ENCODE measurements at regions not wholly inside any gene's neighbourhood (a gene's known extent, or its start where the extent isn't known, plus 50 kb on each side); places are given as distances from the start of the nearest gene placed in this dataset.
A peak's percentile ranks its signal among the peaks of the same experiment; 100 is the strongest.

DNA sequence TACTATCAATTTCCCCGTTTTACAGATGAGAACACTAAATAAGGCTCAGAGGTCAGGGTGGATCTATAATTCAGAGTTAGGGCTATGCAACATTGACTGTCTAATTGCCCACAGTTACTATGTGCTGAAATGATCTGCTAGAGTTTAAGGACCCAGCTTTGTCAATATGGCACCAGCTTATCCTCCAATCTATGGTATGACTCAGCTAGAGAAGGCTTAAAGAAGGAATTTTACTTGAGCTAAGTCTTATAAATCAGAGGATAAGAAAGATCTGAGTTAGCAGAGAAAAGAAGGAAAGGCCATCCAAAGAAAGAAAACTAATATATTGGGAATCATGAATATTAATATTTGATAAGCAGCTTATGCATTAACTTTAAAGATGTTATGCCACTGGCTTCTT, 78.1 kb downstream of the ASB9 start:
- DNase-seq = no peak

DNA sequence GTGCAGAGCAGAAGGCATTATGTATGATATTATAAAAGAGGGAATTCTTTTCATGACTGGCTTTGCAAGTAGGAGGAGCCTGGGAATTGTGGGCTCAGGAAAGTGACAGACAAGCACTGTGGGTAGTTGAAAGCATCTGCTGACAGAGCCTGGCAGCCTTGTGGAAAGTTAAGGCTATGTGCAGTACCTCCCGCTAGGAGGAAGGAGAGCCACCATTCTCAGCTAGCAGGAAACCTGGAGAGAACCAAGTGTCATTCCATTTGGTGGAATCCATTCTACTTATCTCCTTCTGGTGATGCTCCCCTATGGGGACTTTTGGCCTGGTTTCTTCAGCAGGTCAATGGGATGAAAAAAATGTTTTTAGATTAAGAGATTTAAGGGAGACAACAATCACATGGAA, 81.8 kb downstream of the ASB9 start:
- no peak for DNase-seq

DNA sequence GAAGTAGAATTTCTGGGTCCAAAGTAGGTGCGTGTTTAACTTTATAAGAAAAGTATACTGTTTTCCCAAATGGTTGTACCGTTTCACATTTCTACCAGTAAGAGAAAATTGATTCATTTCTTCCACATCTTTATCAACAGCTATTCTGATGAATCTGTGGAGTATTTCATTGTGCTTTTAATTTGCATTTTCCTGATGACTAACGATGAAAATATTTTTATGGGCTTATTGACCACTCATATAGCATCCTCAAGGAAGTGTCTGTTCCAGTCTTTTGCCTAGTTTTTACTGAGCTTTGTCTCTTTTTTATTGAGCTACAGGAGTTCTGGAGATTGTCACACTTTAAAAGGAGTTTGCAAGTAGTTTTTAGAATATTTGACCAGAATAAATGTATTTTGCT, 92.6 kb downstream of the ASB9 start:
- DNase-seq = no peak

DNA sequence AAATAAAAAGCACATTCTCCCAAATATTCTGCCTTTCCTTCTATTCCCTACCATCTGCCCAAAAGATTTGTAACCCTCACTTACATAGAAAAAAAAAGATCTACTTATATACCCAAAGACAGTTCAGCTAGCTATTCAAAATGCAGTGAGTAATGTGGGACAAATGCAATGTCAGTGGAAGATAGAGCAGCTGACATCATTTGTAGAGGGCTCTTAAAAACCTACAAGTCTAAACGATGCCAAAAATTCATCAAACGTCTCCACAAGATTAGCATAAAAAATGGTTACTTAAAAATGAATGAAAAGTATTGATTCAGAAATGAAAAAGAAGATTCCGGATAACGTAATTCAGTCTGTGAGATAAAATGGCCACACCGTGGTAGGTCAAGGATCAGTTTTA, 96.5 kb downstream of the ASB9 start:
- DNase-seq = no peak

DNA sequence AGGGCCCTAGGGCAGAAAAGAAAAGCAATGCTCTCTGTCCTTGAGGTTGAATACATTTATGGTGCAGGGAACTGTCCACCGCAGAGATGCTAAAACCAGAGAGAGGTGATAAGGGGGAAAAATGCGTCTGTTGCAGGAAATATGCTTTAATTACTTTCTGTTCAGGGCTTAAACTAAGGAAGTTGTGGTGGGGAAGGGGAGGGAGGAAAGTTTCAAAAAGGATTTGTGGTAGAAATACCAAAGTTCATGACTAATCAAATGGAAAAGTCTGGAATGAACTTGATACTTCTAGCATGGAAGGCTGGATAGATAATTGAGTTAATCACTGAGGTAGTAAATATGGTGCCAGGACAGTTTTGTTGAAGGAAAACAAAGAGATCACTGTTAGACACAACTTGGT, 99.0 kb downstream of the ASB9 start:
- no peak for DNase-seq

DNA sequence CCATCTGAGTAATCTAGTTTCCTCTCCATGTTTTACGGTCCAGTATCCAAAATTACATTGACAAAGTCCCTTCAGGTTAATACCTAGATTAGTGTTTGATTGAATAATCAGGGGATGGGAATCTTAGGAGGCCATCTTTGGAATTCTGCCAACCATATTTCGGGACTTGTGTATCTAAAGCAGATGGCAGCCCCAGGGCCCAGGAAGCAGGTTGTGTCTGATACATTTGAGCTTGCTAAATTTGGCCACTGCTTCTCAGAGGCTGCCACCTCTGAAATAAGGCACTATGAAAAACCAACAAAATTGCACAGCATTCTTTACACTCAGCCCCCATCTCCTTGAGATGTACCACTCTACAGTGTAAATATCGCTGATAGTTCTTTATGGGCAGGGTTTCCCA, 102.1 kb downstream of the ASB9 start:
- DNase-seq = no peak

DNA sequence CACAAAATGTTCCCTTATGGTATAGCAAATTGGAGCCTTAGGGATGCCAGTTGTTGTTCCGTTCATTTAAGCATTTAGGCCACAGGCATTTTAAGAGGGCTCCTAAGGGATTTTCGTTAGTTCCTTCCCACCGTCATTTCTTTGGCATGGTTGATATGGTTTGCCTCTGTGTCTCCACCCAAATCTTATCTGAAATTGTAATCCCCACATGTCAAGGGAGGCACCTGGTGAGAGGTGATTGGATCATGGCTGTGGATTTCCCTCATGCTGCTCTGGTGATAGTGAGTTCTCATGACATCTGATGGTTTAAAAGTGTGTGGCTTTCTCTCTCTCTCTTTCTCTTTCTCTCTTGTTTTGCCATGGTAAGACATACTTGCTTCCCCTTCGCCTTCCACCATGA, 104.1 kb downstream of the ASB9 start:
- DNase-seq = no peak

DNA sequence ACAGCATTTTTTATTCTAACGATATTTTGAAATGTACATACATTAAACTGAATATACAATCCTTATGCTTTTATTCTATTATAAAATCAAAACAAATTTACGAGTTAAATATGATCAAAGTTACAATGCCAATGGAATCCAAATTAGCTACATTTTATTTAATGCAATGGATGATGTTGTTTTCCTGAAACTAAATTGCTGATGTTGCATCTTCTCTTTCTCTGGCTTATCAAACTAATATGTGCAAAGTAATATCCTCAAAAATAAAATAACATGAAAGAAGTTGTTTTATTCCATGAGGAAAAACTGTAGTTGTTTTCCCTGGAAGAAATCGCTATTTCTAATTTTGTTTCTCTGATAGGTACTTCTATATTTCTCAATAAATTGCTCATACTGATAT, 106.8 kb downstream of the ASB9 start:
- no peak for DNase-seq

DNA sequence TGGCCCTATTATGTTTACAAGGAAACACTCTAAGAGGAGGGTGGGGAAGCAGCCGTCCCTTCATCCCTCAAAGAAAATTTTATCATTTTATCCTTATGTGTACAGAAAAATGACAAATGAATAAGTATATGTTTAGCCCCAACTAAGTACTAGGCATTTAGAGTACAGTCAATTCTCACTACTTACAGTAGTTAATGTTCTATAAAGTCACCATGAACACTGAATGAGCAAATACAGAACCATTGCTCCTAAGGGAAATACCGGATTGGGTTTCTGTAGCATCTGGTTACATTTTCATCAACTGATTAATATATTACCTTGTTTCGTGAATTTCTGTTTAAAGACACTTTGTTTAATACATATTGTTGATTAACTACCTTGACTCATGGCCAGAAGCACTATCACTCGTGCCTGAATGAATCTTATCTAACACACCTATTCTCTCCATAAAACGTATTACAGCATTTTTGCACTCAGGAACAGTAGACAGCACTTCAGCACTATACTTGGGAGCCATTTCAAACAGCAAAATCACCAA, 109.3 kb downstream of the ASB9 start:
- no peak for DNase-seq

DNA sequence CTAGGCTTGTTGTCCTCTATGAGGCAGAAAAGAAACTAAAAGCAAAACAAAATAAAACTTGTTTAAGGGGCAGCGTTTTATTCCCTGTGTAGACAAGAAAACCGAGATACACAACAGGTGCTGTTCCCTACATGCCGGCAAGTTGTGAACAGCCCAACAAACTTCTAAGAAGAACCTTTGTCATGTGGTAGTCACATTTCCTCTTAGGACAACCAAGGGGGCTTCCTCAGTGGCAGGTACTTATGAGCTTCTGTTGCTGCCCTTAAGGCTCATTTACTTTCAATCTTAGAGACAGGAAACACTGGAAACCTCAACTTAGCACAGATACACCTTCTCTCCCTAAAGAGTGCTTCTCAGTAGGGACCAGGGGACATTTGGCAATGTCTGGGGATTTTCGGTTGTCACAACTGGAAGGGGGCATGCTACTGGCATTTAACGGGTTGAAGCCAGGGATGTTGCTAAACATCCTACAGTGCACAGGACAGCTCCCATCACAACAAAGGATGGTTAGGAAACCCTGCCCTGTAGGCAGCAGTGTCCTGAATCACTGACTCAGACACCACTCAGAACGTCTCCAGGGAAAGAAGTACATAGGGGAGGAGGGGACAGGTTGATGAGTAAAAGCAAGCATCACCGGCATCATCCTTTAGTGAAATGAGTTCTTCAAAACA, 111.0 kb downstream of the ASB9 start:
- DNase-seq = no peak

DNA sequence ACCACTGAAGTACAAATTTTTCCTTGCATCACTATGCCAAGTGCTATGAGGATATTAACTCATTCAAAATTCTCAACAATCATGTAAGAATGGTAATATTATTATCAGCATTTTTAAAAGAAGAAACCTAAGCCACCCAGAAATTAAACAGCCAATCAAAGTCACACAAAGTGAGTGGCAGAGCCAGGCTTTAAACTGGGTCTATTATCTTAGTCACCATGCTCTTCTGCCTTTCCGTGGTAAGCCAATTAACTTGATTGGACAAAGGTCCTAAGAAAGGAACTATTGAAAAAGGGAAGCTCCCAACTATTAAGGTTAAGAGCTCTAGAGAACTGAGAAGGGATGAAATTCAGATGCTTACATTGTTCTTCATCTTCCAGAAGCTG, 111.5 kb downstream of the ASB9 start:
- DNase-seq = peak; percentile 1

DNA sequence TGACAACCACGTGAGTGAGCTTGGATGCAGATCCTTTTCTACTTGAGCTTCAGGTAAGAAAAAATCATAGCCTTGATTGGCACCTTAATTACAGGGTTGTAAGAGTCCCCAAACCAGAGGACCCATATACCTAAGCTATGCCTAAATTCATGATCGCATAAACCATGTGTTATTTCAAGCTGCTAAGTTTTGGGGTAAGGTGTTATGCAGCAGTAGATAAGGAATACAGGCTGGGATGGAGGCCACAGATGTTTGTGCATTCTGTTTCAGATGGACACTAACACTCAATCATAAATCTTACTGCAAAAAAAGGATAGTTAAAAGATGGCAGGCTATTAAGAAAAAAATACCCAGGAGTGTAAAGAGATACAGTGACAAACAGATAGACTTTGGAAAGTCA, 112.3 kb downstream of the ASB9 start:
- no peak for DNase-seq

DNA sequence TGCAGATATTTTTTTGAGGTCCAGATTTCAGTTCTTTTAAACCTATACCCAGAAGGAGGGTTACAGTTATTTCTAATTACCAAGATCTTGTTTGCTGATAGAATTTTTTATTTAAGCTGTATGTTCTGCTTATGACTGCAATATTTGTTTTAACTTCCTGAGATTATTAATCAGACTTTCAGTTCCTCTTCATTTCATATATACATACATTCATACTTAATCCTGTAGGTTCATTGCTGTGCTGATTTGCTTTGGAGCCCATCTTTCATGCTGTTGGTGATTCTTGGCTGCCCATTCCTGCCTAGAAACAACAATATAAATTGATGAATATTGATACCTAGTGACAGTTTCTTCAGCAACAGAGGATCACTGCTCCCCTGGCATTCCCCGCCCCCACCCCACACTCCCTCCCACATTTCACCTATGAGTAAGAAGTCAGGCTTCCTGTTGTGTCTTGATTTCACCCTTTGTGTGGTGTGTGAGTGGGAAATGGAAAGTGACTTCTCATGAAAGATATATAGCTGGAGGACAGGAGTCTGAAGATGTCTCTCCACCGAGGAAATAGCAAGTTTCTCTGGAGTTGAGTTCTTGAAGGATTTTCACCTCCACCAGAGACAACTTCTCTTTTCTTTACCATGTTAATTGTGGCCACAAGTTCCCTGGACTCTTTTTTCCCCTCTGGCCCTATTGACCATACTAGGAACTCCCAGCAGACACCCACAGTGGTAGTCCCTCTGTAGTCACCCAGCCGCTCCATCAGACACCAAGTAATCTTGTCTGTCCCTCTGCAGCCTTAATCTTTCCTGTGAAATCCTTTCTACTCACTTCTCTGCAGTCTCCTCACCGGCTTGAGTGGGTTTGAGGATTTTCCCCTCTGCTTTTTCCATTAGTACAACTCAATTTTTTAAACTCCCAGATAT, 118.4 kb downstream of the ASB9 start:
- no peak for DNase-seq

DNA sequence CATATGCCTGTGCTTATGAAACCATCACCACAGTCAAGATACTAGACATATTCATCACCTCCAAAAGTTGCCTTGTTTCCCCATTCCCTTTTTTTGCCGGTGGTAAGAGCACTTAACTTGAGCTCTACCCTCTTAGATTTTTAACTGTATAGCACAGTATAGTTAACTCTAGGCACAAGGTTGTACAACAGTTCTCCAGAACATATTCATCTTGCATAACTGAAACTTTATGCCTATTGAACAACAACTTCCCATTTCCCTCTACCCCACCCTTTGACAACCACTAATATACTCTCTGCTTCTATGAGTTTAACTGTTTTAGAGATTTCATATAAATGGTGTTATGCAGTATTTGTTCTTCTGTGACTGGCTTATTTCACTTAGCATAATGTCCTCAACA, 119.3 kb downstream of the ASB9 start:
- DNase-seq = no peak

DNA sequence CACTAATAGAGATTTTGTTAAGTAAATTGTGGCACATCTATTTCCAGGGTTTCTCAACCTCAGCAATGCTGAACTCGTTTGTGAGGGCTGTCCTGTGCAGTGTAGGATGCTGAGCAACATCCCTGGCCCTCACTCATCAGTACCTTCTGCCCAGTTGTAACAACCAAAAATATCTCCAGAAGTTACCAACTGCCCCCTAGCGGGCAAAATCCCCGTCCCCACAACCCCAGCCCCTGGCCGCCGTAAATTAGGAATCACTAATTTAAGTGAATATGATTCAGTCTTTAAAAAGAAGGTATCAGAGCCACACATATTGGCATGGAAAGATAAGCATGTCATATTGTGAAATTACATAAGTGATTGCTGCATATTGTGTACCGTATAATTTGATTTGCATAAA, 123.4 kb downstream of the ASB9 start:
- DNase-seq = peak; percentile 32

DNA sequence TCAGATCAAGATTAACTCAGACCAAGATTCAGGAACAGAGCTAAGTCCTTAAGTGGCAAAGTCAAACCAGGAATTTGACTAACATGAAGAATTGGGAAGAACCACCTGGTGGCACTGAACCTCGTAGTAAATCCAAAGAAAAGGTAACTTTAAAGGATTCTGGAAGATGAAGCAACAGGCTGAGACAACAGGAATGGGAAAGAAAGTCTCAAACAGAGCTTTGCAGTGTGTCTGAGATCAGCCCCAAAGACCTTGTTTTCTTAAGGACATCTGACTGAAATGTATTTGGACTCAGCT, 126.1 kb downstream of the ASB9 start:
- DNase-seq = no peak

DNA sequence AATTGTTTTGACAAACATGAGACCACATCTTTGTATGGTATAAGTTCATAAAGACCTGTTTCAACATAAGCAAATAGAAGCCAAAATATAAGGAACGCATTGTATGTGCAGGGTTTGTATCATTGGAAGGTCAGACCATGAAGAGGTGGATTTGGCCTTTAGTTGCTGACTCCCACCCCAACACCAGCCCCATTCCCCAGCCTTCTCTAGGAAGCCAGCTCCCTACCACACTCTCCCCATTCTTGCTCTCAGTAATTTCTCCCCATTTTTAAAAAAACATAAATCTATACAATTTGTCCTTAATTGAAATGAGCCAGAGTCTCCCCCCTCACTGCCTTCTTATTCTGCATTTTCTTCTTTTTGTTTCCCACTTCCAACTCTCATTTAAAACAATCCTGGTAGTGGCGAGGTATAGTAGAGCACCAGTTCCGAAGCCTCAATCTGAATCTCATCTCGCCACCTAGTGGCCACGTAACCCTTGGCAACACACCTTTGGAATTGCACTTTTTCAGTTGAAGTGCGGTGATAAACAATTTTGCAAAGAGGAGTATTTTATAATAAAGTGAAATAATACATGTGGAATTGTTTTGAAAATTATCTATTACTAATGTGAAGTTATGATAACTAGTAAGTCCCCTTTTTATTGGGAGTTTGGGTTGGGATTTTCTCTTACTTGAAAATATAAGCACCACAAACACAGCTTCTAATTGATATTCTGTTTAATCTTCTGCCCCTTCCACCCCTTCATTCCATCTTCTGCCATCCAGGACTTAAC, 126.6 kb downstream of the ASB9 start:
- DNase-seq = peak; percentile 56

DNA sequence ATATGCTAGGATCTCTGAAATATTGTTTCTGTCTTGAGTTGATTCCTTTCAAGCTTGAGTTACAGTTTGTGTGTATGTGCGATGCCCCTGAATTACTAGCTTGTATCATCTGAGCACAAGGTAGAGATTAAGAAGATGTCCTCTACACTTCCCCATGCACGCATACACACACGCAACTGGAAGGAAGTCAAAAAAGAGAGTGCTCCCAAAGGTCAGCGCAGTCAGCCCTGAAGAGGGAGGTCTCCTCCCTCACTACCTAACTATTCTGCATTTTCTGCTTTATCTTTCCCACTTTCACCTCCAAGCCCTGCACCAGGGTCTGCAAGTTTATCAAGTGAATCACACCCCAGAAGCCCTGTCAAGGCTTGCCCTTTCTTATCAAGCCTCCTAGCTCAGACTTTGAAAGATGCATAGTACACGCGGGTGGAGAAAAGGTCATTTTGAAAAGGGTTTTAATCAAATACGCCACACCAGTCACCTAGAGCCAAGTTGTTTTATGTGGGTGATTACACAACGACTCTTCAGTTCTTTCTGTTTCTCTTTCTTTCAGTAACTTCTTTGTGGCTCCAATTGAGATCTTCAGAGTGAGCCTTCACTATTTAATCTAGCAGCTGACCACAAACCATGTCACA, 127.7 kb downstream of the ASB9 start:
- DNase-seq = no peak

DNA sequence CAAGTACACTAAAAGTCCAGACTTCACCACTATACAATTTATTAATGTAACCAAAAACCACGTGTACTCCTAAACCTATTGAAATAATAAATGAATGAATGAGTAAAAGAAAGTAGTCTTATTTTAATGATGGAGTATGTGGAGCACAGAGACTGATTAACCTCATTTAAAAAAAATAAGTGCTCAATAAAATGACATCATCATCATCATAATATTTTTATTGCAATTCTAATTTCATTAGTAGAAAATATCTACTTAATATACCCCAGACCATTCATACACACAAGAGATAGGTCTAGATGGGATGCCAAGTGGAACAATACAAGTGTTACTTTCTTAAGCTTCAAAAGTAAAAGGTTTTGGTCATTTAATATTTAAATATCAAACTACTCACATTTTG, 133.1 kb downstream of the ASB9 start:
- DNase-seq = no peak

DNA sequence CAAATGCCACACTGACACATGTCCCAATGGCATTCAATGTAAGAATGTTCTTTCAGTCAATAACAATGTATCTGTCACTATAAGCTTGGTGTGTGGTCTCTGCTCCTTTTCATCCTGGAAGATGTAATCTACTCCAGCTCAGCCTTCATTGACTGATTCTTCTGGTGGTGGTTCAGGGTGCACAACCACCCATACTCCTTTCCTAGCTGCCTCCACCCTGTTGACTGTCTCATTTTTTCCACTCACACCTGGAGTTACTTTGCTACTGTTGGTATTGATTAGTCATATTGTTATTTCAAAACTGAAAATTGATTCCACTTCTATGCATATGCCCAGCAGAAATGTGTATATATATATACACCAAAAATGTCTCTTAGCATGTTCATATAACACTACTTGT, 140.5 kb downstream of the ASB9 start:
- no peak for DNase-seq

DNA sequence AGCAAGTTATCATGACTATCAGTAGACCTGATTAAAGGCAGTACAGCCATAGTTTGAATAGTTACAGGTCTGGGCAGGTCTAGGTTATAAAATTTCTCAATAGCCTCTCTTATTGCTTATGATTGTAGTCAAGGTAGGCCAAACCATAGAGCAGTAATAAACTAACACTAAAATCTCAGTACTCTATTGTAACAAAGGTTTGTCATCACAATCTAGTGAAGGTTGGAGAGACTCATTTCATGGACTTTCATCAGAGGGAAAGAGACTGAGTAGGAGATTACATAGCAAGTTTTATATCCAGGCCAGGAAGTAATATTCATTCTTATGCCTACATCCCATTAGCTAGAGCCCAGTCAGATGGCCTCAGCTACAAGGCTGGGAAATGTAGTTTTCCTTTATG, 141.0 kb downstream of the ASB9 start:
- no peak for DNase-seq

DNA sequence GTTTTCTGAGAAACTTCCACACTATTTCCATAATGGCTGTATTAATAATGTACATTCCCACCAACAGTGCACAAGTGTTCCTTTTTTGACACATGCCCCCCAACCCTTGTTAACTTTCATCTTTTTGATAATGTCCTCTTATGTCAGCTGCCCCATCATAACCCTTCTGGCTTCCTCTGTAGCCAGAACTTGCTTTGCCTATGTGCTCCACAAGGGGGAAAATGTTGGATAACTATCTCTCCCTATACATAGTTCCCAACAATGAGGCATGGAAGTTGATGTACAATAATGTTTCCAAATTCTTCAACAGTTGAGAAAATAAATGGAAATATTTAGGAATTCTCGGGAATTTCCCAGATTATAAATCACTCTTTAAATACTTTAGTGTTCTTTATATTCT, 142.9 kb downstream of the ASB9 start:
- no peak for DNase-seq

DNA sequence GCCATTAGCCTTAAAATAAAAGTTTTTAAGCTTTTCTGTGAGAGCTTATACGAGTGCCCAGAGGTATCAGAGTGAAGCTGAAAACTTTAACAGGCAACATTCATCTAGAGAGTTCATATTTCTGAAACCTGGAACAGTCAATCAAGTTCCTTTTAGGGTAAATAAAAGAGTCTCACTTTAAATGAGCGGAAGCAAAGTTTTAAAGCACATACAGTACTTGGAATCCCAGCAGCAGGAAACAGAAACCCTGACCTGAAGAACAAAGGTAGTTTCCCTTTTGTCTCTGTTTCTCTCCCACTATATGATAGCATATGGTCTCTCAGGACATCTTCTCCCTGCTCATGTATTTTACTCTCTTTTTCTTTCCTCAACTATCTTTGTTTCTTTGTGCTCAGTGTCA, 153.0 kb downstream of the ASB9 start:
- DNase-seq = no peak

Measured in hematopoietic multipotent progenitor cell treated with erythropoietin and hydrocortisone succinate and interleukin-3 and kit ligand, for 6 days (in vitro differentiated cells).